Adrenal gland (tissue), 5 donors: ENCODE measurements at regions not wholly inside any gene's neighbourhood (a gene's known extent, or its start where the extent isn't known, plus 50 kb on each side); places are given as distances from the start of the nearest gene placed in this dataset.

Source experiments
- POLR2A ChIP-seq, 2 donors: fragments of 450-650 bp; IDR thresholded peaks; one replicate each; pipeline ENCODE4 v1.6.1; 2017; ENCODE audit warnings: antibody characterized with exemption in 2 of 2, mild to moderate bottlenecking in 2 of 2, moderate library complexity in 1 of 2
- TF ChIP-seq, protein P1 (sequence below), 6 experiments: fragments of 450-650 bp in 4 of 6; fragments of 200-600 bp in 2 of 6; sonication (generic) in 1 of 6; IDR thresholded peaks; 1 replicate in 5 of 6; 2 replicates in 1 of 6; pipeline versions ENCODE4 v1.5.1 to v1.8.0; 2016 to 2021; ENCODE audit warnings: antibody characterized with exemption in 6 of 6, mild to moderate bottlenecking in 2 of 6, moderate library complexity in 1 of 6
- donor health status: DM: no; HTN: no; CAD: no.

DNA sequence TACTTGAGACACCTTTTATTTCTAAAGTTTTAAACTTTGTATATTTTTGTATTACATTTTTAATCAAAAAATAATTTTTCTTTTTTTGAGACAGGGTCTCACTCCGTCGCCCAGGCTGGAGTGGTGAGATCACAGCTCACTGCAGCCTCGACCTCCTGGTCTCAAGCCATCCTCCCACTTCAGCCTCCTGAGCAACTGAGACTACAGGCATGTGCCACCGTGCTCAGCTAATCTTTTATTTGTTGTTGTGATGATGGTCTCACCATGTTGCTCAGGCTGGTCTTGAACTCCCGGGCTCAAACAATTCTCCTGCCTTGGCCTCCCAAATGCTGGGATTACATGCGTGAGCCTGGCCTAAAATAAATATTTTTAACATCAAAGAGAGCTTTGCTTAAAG is 218.7 kb upstream of the SH3BP4 start:
- TF ChIP-seq, protein P1, sequence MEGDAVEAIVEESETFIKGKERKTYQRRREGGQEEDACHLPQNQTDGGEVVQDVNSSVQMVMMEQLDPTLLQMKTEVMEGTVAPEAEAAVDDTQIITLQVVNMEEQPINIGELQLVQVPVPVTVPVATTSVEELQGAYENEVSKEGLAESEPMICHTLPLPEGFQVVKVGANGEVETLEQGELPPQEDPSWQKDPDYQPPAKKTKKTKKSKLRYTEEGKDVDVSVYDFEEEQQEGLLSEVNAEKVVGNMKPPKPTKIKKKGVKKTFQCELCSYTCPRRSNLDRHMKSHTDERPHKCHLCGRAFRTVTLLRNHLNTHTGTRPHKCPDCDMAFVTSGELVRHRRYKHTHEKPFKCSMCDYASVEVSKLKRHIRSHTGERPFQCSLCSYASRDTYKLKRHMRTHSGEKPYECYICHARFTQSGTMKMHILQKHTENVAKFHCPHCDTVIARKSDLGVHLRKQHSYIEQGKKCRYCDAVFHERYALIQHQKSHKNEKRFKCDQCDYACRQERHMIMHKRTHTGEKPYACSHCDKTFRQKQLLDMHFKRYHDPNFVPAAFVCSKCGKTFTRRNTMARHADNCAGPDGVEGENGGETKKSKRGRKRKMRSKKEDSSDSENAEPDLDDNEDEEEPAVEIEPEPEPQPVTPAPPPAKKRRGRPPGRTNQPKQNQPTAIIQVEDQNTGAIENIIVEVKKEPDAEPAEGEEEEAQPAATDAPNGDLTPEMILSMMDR (IDR thresholded peaks at IDR 0.05) = no peak
- TF ChIP-seq POLR2A (IDR thresholded peaks at IDR 0.05) = no peak
